ENCODE measurements at regions not wholly inside any gene's neighbourhood (a gene's known extent, or its start where the extent isn't known, plus 50 kb on each side); places are given as distances from the start of the nearest gene placed in this dataset.

DNA sequence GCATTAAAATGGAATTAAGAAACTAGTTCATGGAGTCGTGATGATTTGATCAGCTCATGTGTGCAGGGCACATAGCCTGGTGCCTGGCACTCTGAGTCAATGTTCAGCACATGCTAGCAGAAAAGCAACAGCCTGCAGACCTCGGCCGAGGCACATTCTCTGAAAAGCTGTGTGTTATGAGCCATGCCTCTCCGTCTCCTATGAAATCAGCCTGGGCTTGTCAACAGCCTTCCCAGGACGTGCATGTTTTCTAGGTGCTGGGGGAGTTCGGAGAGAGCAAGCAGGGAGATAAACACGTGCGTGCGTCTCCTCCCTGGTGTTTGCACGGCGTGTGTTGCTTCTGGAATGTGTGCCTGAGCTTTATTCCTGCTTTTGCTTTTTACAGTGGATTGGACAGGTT is 207.8 kb upstream of the KCNG1 start:
- DNase-seq (ENCODE audit: low read depth in 1 of 2, low spot score in 1 of 2), result peak in 1 of 2 donors; percentile 22
- Histone ChIP-seq H3K4me3 (no peak overlapping the region), H3K36me3 (no peaks in the 10 kb centered on the region), H3K4me1 (ENCODE audit: low read depth) (no peaks in the 10 kb centered on the region), H3K27ac (no peak overlapping the region), H3K9me3 (ENCODE audit: low read depth) (no peaks in the 10 kb centered on the region), H3K27me3 (no peaks in the 10 kb centered on the region)
- TF ChIP-seq, protein P1, sequence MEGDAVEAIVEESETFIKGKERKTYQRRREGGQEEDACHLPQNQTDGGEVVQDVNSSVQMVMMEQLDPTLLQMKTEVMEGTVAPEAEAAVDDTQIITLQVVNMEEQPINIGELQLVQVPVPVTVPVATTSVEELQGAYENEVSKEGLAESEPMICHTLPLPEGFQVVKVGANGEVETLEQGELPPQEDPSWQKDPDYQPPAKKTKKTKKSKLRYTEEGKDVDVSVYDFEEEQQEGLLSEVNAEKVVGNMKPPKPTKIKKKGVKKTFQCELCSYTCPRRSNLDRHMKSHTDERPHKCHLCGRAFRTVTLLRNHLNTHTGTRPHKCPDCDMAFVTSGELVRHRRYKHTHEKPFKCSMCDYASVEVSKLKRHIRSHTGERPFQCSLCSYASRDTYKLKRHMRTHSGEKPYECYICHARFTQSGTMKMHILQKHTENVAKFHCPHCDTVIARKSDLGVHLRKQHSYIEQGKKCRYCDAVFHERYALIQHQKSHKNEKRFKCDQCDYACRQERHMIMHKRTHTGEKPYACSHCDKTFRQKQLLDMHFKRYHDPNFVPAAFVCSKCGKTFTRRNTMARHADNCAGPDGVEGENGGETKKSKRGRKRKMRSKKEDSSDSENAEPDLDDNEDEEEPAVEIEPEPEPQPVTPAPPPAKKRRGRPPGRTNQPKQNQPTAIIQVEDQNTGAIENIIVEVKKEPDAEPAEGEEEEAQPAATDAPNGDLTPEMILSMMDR (IDR thresholded peaks at IDR 0.05; ENCODE audit: low read depth, low read length), result no peak

DNA sequence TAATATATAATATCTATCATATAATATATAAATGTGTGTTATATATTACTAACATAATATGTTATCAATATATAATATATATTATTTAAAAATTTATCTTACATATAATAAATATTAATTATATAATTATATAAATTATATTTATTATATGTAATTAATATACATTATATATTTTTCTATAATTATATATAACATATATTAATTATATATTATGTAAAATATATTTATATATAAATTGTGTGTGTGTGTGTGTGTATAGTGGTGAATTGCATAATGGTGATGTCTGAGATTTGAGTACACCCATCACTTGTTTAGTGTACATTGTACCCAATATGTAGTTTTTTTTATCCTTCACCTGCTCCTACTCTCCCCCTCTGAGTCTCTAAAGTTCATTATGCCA is 205.9 kb upstream of the KCNG1 start:
- DNase-seq (ENCODE audit: low read depth in 1 of 2, low spot score in 1 of 2), result no peak

DNA sequence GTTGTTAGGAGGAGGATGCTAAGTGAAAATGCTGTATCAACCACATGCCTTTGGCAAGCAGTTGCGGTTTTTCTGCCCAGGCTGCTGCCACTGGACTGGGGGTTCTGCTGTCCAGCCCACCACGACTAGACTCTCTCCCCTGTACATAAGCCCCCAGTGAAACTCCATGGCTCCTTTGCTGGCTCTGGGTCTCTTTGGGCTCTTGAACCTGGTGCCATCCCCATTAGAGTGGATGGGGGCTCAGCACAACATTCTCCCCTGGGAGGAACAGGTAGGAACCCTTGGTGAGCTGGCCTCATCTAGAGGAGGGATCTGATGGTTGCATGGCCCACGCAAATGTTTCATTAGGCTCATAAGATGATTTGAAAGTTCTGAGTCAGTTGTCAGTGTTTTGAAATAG is 204.8 kb upstream of the KCNG1 start:
- TF ChIP-seq, protein P1 (IDR thresholded peaks at IDR 0.05; ENCODE audit: low read depth, low read length), result no peak
- no peak for DNase-seq (ENCODE audit: low read depth in 1 of 2, low spot score in 1 of 2)
- Histone ChIP-seq H3K4me3 (no peak overlapping the region), H3K4me1 (ENCODE audit: low read depth) (peaks cover 6% of the 10 kb centered on the region), H3K27ac (no peak overlapping the region), H3K9me3 (ENCODE audit: low read depth) (no peaks in the 10 kb centered on the region), H3K36me3 (no peaks in the 10 kb centered on the region), H3K27me3 (no peaks in the 10 kb centered on the region)

More for the DNA sequence above, 205.9 kb upstream of the KCNG1 start:
- Histone ChIP-seq H3K4me3 (no peak overlapping the region), H3K27me3 (no peaks in the 10 kb centered on the region), H3K36me3 (no peaks in the 10 kb centered on the region), H3K4me1 (ENCODE audit: low read depth) (peaks cover under 1% of the 10 kb centered on the region), H3K9me3 (ENCODE audit: low read depth) (no peaks in the 10 kb centered on the region), H3K27ac (no peak overlapping the region)
- TF ChIP-seq, protein P1 (IDR thresholded peaks at IDR 0.05; ENCODE audit: low read depth, low read length), result no peak

DNA sequence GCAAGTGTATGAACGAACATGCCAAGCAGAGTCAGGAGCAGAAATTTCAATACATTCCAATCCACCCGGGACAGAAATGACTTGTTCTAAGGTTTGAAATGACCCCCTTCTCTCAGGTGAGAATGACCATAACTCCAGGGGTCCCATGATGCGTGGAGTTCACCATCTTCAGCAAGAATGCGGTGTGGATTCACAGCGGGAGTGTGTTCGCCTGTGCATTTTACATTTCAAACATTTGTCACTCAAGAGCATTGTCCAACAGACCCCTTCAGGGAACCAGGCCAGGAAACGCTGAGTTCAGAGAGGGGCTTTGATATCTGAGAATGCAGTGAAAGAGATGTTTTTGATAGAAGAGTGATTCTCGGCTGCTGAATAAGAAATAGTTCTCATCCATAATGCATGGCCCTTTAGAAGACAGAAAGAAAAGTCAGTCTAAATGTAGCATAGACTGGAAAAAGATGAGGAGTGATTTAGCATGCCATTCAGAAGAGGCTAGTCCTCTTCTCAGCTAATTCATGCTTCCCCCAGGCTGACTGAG is 200.3 kb upstream of the KCNG1 start:
- no peaks in the 10 kb centered on the region for H3K9me3 ChIP-seq (ENCODE audit: low read depth)
- DNase-seq (ENCODE audit: low read depth in 1 of 2, low spot score in 1 of 2), result no peak

DNA sequence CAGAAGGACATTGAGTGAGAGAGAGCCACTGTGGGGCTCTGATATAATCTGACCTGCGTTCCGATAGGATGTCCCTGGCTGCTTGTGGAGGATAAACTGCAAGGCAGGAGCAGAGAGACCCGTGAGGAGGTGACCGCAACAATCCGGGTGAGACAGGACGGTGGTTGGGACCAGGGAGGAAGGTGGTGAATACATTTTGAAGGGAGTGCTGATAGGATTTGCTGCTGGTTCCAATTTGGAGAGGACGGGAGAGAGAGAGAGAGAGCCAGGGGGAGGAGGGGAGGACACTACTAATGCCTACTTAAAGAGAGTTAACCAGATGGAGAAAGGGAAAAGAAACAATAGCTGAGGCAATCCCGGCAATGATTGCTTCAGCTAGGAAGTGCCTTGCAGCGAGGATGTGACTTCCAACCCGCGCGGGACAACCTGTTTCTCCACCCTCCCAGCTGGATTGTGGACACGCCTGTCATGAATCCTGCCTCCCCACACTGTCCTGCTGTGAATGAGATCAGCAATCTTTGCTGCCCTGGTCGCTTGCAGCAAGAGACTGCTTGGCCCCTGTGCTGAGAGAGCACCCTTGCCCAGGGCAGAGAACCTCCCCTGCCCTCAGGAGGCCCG is 199.0 kb upstream of the KCNG1 start:
- Histone ChIP-seq H3K36me3 (no peaks in the 10 kb centered on the region), H3K27me3 (no peaks in the 10 kb centered on the region), H3K4me3 (no peak overlapping the region), H3K9me3 (ENCODE audit: low read depth) (no peaks in the 10 kb centered on the region), H3K27ac (no peak overlapping the region), H3K4me1 (ENCODE audit: low read depth) (peaks cover 6% of the 10 kb centered on the region)
- TF ChIP-seq, protein P1 (IDR thresholded peaks at IDR 0.05; ENCODE audit: low read depth, low read length), result no peak
- peak in 1 of 2 donors; percentile 82 for DNase-seq (ENCODE audit: low read depth in 1 of 2, low spot score in 1 of 2)

More for the DNA sequence above, 200.3 kb upstream of the KCNG1 start:
- no peaks in the 10 kb centered on the region for H3K36me3 ChIP-seq
- no peak overlapping the region for H3K27ac ChIP-seq
- peaks cover 6% of the 10 kb centered on the region for H3K4me1 ChIP-seq (ENCODE audit: low read depth)
- H3K4me3 ChIP-seq, result no peak overlapping the region
- H3K27me3 ChIP-seq, result no peaks in the 10 kb centered on the region
- TF ChIP-seq, protein P1 (IDR thresholded peaks at IDR 0.05; ENCODE audit: low read depth, low read length), result no peak
